Hematopoietic multipotent progenitor cell treated with erythropoietin and hydrocortisone succinate and interleukin-3 and kit ligand, for 15 days (in vitro differentiated cells): ENCODE measurements at regions not wholly inside any gene's neighbourhood (a gene's known extent, or its start where the extent isn't known, plus 50 kb on each side); places are given as distances from the start of the nearest gene placed in this dataset.
"Not testable (repeated sequence)": the region's sequence is repeated elsewhere in the genome, so short reads cannot be mapped to it uniquely, and the experiment has no call there.

Source experiments
- DNase-seq: peaks from one replicate; pipeline ENCODE4 v3.0.0-alpha.2; 2015; ENCODE audit warnings: low spot score

DNA sequence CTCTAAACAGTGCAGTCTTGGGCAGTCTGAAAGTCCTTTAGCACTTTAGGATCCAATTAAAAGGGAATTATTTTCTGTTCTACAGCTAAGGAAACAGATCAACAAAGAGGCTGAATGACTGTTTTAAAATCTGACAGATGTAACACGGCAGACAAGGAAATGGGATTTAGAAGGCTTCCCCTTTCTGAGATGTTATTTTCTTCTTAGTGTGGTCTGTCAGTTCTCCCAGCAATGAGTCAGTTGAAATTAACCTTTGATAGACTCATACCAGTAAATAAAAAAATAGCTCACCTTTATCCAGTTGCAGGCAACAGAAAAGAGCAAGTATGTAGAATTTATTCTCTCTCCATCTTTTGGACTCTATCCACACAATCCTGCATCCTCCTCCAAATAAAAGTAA is 98.1 kb downstream of the NEDD1 start:
- no peak for DNase-seq

DNA sequence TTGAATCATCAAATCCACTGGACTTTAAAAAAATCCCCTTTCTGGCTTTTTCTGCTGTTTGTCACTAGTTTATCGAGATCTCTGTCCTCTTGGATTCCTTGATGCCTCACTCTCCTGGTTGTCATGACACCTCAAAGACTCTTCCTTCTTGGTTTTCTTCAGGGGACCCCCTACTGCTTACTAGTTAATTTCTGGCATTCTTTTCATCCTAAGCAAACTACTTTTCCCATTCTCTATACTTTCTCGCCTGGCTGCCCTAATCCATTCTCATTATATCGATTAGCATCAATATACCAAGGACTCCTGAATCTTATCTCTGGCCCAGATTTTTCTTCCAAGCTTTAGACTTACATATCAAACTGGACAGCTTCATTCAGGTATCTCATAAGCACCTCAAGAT is 98.6 kb downstream of the NEDD1 start:
- no peak for DNase-seq

- DNase-seq, result no peak
Measured at GRCh38 chr12:97006585-97006984, 99.5 kb downstream of the NEDD1 start.

- no peak for DNase-seq
Measured at GRCh38 chr12:97016163-97016562, 109.1 kb downstream of the NEDD1 start.

GRCh38 chr12:97017213-97017612 is 110.2 kb downstream of the NEDD1 start:
- no peak for DNase-seq

DNA sequence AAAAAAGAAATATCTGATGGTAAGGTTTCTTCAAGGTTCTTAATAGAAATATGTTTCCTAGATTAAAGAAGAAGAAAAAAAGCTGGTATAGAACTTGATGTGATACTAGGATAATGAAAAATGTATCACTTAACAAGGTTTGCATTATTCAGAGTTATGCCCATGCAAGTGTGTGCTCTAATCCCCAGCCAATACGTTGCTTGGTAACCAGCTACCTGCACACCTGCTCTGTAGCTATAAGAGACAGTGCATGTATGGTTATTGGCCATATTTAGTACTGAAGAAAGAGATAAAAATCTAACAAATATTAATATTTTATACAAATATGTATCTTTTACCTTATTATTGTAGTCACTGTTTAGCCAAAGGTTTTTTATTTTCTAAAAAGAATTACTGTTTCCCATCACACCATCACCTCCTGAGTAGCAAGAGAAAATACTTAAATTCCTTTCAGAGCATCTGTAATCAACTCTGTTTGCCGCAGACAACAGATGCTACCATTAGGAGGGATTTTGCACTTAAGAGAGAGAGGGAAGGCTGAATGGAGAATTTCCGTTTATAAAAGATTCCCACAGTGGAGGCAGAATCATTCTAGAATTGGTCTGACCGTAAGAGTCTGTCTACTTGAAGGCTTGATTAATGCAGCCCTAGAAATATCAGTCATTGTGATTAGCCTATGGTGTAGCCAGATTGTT is 115.6 kb downstream of the NEDD1 start:
- no peak for DNase-seq

GRCh38 chr12:97024393-97024792 is 117.3 kb downstream of the NEDD1 start:
- DNase-seq, result no peak

- no peak for DNase-seq
Measured at GRCh38 chr12:97026901-97027300, 119.8 kb downstream of the NEDD1 start.

DNA sequence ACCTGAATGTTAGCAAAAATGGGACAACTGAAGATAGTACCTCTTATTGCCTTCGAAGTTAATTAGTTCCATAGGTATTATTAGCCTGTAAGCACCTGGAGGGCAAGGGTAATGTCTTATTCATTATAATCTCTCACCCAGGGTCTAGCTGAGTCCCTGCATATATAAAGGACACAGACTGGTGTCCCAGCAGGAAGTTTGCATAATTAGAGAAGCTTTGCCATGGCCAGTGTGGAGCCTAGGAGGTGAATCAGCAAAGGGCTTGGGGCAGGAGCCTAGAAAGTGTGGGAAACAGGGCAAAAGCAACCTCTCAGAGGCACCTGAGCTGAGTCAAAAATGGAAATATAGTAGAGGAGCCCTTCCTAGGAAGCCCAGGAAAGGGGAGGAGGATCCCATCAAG is 120.4 kb downstream of the NEDD1 start:
- no peak for DNase-seq

DNA sequence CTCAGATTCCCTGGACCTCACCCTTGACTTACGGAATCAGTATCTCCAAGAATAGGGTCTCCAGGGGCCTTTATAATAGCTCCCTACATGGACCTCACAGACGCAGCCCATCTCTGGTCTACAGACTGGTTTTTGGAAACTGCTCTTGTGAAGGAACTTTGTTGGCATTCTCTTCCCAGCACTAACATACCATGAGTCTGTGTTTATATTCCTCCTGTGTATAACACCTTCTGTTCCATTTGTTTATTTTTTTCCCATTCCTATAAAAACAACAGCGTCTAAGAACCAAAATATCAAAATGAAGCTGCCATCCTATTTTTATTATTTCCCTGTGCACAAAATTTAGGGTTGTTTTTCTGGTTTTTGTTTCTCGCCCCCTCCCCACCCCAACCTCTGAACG is 131.1 kb downstream of the NEDD1 start:
- no peak for DNase-seq

- no peak for DNase-seq
Measured at GRCh38 chr12:97038834-97039233, 131.8 kb downstream of the NEDD1 start.

GRCh38 chr12:97046901-97047300 is 139.8 kb downstream of the NEDD1 start:
- no peak for DNase-seq

- DNase-seq, result no peak
Measured at GRCh38 chr12:97047361-97047760, 140.3 kb downstream of the NEDD1 start.

- no peak for DNase-seq
Measured at GRCh38 chr12:97048421-97049035, 141.5 kb downstream of the NEDD1 start.

DNA sequence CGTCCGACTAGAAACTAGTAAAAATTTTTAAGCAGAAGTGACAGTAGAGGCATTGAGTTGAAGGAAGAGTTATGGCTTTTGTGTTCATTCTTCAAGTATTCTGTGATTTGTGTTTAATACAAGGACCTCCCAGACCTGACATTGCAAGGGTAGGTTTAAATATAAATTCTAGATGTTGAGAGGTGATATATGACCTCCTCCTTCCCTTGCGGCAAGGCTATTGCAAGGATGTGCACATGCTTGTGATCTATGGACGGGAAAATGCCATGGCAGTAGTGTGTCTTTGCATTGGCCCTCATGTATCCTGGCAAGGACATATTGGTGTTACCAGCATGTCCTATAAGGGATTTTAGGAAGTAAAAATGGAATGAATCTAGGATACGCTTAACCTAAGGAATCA is 143.5 kb downstream of the NEDD1 start:
- no peak for DNase-seq

GRCh38 chr12:97051341-97051740 is 144.3 kb downstream of the NEDD1 start:
- no peak for DNase-seq

DNA sequence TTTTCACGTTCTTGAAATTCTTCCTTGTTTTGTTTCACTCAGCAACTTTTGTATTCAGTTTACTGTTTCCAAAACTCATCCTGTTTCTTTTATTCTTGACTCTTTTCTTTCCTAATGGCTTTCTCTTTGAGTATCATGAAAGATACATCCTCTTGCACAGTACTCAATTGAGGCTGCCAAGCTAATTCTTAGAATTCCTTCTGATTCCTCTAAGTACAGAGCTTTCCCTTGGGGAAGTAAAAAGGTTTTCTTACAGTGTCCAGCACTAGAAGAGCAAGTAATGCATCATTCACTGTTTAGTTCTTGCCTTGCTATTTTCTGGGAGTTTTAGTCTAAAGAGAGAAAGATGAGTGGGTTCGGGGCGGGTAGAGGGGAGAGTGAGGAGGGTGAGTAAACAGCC is 154.1 kb downstream of the NEDD1 start:
- DNase-seq, result no peak

- no peak for DNase-seq
Measured at GRCh38 chr12:97063292-97063935, 156.4 kb downstream of the NEDD1 start.

DNA sequence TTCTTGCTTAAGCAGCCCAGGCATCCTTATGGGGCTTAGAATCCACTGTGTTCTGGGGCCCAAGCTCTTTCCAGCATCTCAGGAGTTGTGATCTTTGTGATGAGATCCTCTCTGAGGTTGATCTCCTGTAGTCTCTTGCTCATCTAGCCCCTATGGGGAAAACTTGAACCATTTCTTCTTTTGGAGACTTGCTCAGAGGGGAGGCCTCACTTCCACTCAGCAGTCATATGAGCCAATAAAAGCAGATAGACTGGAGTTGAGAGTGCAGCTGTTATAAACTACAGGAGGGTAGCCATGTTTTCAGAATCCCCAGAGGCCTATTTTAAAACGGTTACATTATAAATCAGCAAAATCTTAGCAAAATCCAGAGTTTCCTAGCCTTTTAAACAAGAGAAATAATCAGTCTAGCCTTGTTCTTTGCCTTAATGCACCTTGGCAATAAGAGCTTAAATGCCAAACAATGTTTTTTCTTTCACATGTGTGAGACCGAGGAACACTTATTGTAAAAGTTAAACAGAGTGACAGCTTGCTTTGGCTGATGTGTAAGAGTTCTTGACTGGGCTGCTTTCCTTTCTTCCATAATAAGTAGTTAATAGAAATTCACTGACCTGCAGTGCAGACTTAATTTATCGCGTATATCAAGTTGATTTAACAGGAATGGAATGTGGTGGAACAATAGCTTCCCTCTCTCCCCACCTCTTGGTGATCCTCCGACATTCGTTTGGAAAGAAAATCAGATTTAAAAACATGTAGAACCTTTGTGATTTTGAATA is 168.3 kb downstream of the NEDD1 start:
- DNase-seq, result no peak

DNA sequence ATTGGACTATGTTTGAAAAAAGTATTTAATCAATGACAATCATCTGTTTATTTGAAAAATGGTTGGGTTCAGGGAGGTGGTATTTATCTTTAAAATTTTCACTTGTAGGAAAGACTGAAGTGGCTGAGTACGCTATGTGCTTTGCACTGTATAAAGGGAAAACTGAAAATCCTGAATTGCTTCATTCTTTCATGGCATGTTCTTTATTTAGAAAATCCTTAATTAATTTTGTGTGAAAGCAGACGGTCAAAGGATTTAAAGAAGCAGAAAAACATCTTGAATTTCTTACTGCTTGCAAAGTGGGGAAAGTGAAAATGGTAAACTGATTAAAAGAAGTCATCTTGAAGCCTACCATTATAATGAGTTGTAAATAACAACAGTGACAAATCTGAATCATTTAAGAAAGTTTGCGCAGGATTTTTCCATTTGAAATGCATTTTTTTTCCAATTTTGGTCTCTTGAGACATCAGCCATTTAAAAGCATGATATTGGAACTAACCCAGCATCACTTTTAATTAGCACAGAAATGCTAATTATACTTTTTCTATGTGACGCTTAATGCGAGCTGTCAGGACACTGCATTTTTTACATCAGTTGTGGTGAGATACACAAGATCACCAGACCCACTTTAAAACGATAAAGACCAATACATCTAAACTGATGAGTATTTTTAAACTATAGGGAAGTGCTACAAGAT is 169.0 kb downstream of the NEDD1 start:
- DNase-seq, result no peak

- not testable (repeated sequence) for DNase-seq
Measured at GRCh38 chr12:97076912-97077311, 169.9 kb downstream of the NEDD1 start.

- no peak for DNase-seq
Measured at GRCh38 chr12:97082029-97082428, 175.0 kb downstream of the NEDD1 start.
